ENCODE measurements at regions not wholly inside any gene's neighbourhood (a gene's known extent, or its start where the extent isn't known, plus 50 kb on each side); places are given as distances from the start of the nearest gene placed in this dataset.

- no peak overlapping the region for H3K4me2 ChIP-seq (ENCODE audit: insufficient read depth, insufficient read length, low read length)
- Mint-ChIP-seq H3K27me3 (ENCODE audit: low read depth) (peaks cover 5% of the 10 kb centered on the region), H3K27ac (peak overlapping the region in 1 of 3 experiments; percentile 26; a peak in 1 of 7 replicates), H3K36me3 (ENCODE audit: insufficient read depth in 1 of 3, low read depth in 3 of 3) (no peaks in the 10 kb centered on the region), H3K4me1 (peaks cover 8 to 9% of the 10 kb centered on the region in 2 experiments), H3K4me3 (no peak overlapping the region), H3K9me3 (no peaks in the 10 kb centered on the region)
- H2BK15ac ChIP-seq (ENCODE audit: low read depth, low read length), result no peak overlapping the region
- no peak overlapping the region for H4K91ac ChIP-seq (ENCODE audit: insufficient read length, low read depth, low read length)
- no peaks in the 10 kb centered on the region; the same call in 1 of the 2 replicates for H3K4me1 ChIP-seq (ENCODE audit: insufficient read depth, low read length)
- H3K27ac ChIP-seq (ENCODE audit: insufficient read length, low read depth, low read length), result no peak overlapping the region
- H3K79me2 ChIP-seq (ENCODE audit: insufficient read depth, low read length), result no peaks in the 10 kb centered on the region
- no peak for TF ChIP-seq CTCF (conservative IDR thresholded peaks at IDR 0.05)
- no peak overlapping the region for H4K8ac ChIP-seq (replicated peaks; ENCODE audit: insufficient read length, low read depth, low read length)
- H2BK20ac ChIP-seq (ENCODE audit: low read depth, low read length, poor library complexity, severe bottlenecking), result no peak overlapping the region
- no peak overlapping the region for H3K23ac ChIP-seq (ENCODE audit: insufficient read length, low read depth, low read length)
- no peak overlapping the region for H3T11ph ChIP-seq (ENCODE audit: low read length)
- no peak overlapping the region for H3K14ac ChIP-seq (ENCODE audit: insufficient read depth, low read length)
- H3K56ac ChIP-seq (ENCODE audit: insufficient read length, low read depth, low read length), result no peak overlapping the region
- no peak overlapping the region for H2BK120ac ChIP-seq (ENCODE audit: low read depth, low read length, poor library complexity, severe bottlenecking)
- no CpG with 5 or more reads among the region's 7 CpGs for WGBS (ENCODE audit: extremely low coverage, insufficient read length, low lambda C conversion rate)
- no peak overlapping the region for H4K5ac ChIP-seq (ENCODE audit: insufficient read length, low read depth, low read length)
- no peak overlapping the region for H2AFZ ChIP-seq (ENCODE audit: low read length)
- H3K9me3 ChIP-seq (ENCODE audit: control insufficient read depth, low read depth, low read length), result no peaks in the 10 kb centered on the region
- no peak overlapping the region for H2AK5ac ChIP-seq (ENCODE audit: insufficient read length, low read length)
- H3K9ac ChIP-seq (ENCODE audit: extremely low read depth, insufficient read length, low read length), result no peak overlapping the region
- H3K4ac ChIP-seq (ENCODE audit: low read depth, low read length), result no peak overlapping the region
- H3K79me1 ChIP-seq (ENCODE audit: insufficient read depth, low read depth, low read length, poor library complexity, severe bottlenecking), result no peaks in the 10 kb centered on the region
- no peaks in the 10 kb centered on the region for H4K20me1 ChIP-seq (ENCODE audit: control insufficient read depth, insufficient read depth, insufficient read length)
- DNase-seq, result no peak
- H2BK5ac ChIP-seq (ENCODE audit: insufficient read length, low read length), result no peak overlapping the region
- H3K18ac ChIP-seq (ENCODE audit: insufficient read length, low read depth, low read length), result no peak overlapping the region
- H3K27me3 ChIP-seq (ENCODE audit: insufficient read depth, low read length), result no peaks in the 10 kb centered on the region; the same call in 1 of the 2 replicates
- H2BK12ac ChIP-seq (ENCODE audit: insufficient read length, low read depth, low read length), result no peak overlapping the region
- no peaks in the 10 kb centered on the region for H3K23me2 ChIP-seq (ENCODE audit: insufficient read length, low read depth, low read length, poor library complexity, severe bottlenecking)
Observed at GRCh38 chr17:10993126-10993525, 155.2 kb upstream of the PIRT start.
